Esophagus squamous epithelium (tissue), 4 donors: ENCODE measurements at regions not wholly inside any gene's neighbourhood (a gene's known extent, or its start where the extent isn't known, plus 50 kb on each side); places are given as distances from the start of the nearest gene placed in this dataset.

Experiments used
- POLR2A ChIP-seq, 4 donors: fragments of 450-650 bp; IDR thresholded peaks; one replicate each; pipeline ENCODE4 v1.6.1; 2017; ENCODE audit warnings: antibody characterized with exemption in 4 of 4, mild to moderate bottlenecking in 4 of 4, moderate library complexity in 3 of 4
- TF ChIP-seq, protein P1 (sequence below), 6 experiments: fragments of 450-650 bp in 4 of 6; fragments of 200-600 bp in 2 of 6; sonication (generic) in 2 of 6; IDR thresholded peaks; one replicate each; pipeline ENCODE4 v1.5.1; 2016 to 2019; ENCODE audit warnings: antibody characterized with exemption in 6 of 6, mild to moderate bottlenecking in 4 of 6, moderate library complexity in 4 of 6

GRCh38 chr12:33529810-33530209, 90.2 kb upstream of the SYT10 start:
- TF ChIP-seq, protein P1, sequence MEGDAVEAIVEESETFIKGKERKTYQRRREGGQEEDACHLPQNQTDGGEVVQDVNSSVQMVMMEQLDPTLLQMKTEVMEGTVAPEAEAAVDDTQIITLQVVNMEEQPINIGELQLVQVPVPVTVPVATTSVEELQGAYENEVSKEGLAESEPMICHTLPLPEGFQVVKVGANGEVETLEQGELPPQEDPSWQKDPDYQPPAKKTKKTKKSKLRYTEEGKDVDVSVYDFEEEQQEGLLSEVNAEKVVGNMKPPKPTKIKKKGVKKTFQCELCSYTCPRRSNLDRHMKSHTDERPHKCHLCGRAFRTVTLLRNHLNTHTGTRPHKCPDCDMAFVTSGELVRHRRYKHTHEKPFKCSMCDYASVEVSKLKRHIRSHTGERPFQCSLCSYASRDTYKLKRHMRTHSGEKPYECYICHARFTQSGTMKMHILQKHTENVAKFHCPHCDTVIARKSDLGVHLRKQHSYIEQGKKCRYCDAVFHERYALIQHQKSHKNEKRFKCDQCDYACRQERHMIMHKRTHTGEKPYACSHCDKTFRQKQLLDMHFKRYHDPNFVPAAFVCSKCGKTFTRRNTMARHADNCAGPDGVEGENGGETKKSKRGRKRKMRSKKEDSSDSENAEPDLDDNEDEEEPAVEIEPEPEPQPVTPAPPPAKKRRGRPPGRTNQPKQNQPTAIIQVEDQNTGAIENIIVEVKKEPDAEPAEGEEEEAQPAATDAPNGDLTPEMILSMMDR (IDR thresholded peaks at IDR 0.05): no peak
- no peak for TF ChIP-seq POLR2A (IDR thresholded peaks at IDR 0.05)
